MV-4-11 (cell line): ENCODE measurements at regions not wholly inside any gene's neighbourhood (a gene's known extent, or its start where the extent isn't known, plus 50 kb on each side); places are given as distances from the start of the nearest gene placed in this dataset.
"Not testable (repeated sequence)": the region's sequence is repeated elsewhere in the genome, so short reads cannot be mapped to it uniquely, and the experiment has no call there.

Experiments
- DNase-seq: peaks from one replicate; lab custom pipeline; 2025; lab: John Stamatoyannopoulos, UW

DNA sequence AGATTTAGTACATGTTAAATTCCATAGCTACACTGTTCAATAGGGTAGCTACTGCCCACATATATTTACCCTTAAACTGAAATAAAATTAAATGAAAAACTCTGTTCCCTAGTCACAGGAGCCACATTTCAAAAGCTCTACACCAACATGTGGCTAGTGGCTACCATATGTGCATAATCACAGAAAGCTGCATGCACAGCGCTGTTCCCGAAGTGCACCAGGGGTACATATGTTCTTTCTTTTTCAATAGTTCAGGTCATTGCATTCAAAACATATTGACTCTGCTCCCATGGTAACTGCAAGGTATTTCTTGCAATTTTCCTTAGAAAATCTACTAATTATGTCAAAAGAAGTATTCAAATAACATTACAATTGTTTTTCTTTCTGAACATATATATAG is 591.2 kb downstream of the PDHA2 start:
- DNase-seq: no peak

DNA sequence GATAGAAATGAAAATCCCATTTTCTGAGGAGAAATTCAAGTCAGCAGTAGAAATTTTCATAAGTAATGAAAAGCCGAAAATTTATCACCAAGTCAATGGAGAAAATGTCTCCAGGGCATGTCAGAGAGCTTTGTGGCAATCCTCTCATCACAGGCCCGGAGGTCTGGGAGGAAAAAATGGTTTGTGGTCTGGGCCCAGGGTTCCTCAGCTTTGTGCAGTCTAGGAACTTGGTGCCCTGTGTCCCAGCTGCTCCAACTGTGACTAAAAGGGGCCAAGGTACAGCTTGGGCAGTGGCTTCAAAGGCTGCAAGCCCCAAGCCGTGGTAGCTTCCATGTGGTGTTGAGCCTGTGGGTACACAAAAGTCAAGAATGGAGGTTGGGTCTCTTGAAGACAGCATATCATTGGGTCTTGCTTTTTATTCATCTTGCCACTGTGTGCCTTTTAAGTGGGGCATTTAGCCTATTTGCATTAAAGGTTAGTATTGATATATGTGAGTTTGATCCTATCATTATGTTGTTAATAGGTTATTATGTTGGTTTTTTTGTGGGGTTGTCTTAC is 608.5 kb downstream of the PDHA2 start:
- DNase-seq: no peak

GRCh38 chr4:96455045-96455720 is 615.3 kb downstream of the PDHA2 start:
- DNase-seq: no peak

- not testable (repeated sequence) for DNase-seq
These were observed 618.1 kb downstream of the PDHA2 start for GRCh38 chr4:96458031-96458430.

DNA sequence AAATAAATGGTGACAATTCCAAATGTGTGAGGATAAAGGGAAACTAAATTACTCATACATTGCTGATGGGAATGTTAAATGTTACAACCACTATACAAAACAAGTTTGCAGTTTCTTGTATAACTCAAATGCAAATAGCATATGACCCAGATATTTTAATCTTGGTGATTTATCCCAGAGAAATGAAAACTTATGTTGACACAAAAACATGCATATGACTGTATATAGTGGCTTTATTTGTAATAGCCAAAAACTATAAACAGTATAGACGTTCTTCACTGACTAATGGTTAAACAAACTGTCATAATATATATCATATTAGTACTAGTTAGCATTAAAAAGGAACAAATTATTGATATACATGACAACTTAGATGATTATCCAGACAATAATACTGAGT is 619.2 kb downstream of the PDHA2 start:
- no peak for DNase-seq

GRCh38 chr4:96465834-96466233 is 625.9 kb downstream of the PDHA2 start:
- no peak for DNase-seq

GRCh38 chr4:96471956-96472867 is 632.3 kb downstream of the PDHA2 start:
- no peak for DNase-seq

GRCh38 chr4:96473246-96473645 is 633.4 kb downstream of the PDHA2 start:
- no peak for DNase-seq

GRCh38 chr4:96483308-96484030 is 643.6 kb downstream of the PDHA2 start:
- no peak for DNase-seq

GRCh38 chr4:96486563-96486962 is 646.7 kb downstream of the PDHA2 start:
- no peak for DNase-seq

- no peak for DNase-seq
These were observed 657.7 kb downstream of the PDHA2 start for GRCh38 chr4:96497621-96498020.

GRCh38 chr4:96504386-96504785 is 664.5 kb downstream of the PDHA2 start:
- DNase-seq: no peak

DNA sequence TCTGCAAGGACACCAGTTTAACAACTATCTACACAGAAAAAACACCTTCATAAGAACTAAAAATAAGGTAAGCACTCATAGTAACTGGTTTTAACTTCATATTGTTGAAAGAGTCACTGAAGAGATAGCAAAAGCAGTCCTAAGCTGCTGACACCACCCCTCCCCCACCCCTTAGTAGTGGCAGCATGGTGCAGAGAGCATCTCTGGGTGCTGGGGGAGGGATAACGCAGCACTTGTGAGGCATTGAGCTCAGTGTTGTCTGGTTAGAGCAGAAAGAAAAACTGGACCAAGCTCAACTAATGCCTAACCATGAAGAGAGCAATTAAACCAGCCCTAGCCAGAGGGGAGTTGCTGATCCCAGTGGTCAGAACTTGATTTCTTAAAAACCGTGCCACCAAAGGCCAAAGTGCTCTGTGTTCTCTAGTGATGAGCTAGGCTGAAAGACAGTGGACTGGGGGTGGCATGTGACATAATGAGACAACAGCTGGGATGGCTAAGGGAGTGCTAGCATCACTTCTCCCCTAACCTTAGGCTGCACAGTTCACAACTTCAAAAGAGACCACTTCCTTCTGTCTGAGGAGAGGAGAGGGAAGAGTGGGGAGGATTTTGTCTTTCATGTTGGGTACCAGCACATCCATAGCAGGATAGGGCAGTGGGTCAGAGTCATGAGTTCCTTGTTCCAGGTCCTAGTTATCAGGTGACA is 669.3 kb downstream of the PDHA2 start:
- no peak for DNase-seq

DNA sequence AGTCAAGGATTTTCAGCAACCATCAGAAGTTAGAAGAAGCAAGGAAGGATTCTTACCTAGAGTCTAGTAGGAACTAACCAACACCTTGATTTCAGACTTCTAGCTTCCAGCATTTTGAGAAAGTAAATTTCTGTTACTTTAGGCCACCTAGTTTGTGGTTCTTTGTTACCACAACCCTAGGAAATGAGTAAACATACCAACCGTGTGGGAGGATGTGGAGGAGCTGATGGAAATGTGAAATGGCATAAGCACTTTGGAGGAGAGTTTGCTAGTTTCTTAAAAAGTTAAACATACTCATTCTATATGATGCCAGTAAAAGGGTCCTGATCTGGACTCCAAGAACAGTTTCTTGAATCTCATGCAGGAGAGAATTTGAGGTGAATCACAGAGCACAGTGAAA is 679.4 kb downstream of the PDHA2 start:
- no peak for DNase-seq

GRCh38 chr4:96521046-96521536 is 681.2 kb downstream of the PDHA2 start:
- no peak for DNase-seq

DNA sequence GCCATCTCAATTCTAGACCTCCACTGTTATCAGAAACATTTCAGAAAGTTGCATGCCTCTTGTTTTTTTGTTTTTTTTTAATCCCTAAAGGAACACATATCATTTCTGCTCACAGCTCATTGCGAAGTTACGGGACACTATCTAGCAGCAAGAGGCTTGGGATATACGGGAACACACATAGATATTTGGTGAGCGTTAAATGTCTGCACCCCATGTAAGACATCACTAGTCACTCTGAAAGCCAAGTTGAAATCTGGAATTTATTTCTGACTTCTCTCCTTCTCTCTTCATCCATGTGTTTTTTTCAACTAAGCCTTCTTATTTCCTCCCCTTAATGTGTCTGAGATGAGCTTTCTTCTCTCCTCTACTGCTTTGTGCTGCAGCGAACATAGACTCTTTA is 683.7 kb downstream of the PDHA2 start:
- DNase-seq: no peak

DNA sequence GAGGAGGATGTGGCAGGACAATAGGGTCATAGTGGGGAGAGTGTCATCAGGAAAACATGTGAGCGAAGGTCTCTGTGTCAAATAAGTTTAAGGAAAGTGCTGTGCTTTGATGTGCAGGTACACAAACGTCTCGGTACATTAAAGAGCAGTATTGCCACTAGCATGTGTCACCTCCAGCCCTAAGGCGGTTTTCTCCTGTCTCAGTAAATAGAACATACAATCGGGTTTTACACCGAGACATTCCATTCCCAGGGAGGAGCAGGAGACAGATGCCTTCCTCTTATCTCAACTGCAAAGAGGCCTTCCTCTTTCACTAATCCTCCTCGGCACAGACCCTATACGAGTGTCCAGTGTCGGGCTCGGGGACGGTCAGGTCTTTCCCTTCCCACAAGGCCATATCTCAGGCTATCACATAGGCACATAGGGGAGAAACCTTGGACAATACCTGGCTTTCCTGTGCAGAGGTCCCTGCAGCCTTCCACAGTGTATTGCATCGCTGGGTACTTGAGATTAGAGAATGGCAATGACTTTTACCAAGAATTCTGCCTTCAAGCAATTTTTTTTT is 684.5 kb downstream of the PDHA2 start:
- DNase-seq: no peak

DNA sequence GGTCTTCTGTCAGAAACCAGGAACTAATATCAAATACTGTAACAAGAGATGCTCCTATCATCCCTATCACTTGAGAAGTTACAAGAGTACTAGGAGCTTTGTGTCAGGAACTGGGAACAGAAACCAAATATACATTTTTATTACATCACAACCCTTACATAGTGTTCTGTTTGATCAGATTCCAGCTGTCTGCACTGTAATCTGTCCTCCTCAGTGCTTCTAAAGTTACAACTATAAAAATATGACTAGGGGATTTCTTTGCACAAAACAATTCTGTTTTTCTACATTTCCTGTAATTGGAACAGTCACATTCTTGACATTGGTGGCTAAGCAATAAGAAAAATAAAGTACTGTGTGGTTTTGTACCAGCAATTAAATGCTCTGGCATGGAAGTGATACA is 686.0 kb downstream of the PDHA2 start:
- DNase-seq: no peak

DNA sequence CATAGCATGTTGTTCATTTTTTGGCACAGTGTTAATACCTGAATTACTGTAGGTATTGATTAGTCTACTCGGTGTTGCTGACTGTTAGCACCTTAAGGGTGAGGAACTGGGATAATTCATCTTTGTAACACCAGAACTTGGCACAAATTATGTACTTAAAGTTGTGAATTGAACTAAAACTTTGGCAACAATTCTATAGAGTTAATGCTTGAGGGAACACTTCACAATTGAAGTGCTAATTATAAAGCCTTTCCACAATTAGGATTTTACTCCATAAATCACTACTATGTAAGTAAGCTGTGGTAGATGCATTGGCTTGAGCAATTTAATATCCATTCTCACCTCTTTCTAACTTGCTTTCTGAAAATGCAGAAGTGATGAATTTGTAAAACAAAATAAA is 686.7 kb downstream of the PDHA2 start:
- DNase-seq: no peak

GRCh38 chr4:96531836-96532235 is 691.9 kb downstream of the PDHA2 start:
- DNase-seq: no peak

DNA sequence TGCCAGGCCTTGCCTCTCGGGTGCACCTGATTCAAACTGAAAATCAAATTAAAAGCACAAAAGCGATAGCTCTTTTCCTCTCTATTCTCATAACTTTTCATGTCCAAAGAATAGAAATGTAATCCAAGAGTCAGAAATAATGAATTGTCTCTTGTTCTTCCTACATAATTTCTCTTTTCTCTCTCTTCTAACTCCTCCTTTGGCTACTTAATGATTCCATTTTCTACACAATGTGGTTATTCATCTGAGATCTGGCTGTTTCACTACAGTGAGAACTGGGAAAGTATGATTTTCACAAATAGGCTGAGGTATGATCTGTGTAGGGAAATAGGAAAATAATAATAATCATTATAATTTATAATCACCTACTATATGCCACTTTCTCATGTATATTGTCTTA is 703.5 kb downstream of the PDHA2 start:
- no peak for DNase-seq
